GM23338 (cell line): ENCODE measurements at regions not wholly inside any gene's neighbourhood (a gene's known extent, or its start where the extent isn't known, plus 50 kb on each side); places are given as distances from the start of the nearest gene placed in this dataset.

Experiments
- ATAC-seq: fragments of 200-7000 bp; cut with Tn5 transposase; 3 replicates; pipeline ENCODE4 v1.9.1; 2020
- DNase-seq: peaks from one replicate; pipeline ENCODE4 v3.0.0-alpha.2; 2015; ENCODE audit warnings: low spot score
- H2AFZ ChIP-seq: fragments of 200-600 bp; sonication (generic); 2 replicates; pipeline ENCODE4 v1.8.0; 2016; ENCODE audit warnings: antibody characterized with exemption, mild to moderate bottlenecking, moderate library complexity
- H3F3A ChIP-seq: fragments of 200-600 bp; sonication (generic); replicated peaks from 2 replicates; pipeline ENCODE4 v1.8.0; 2017; ENCODE audit warnings: antibody characterized with exemption, mixed run types, low read depth
- H3K27ac ChIP-seq: fragments of 200-600 bp; sonication (generic); 2 replicates; pipeline ENCODE4 v1.6.1; 2016; ENCODE audit warnings: low read depth
- H3K27me3 ChIP-seq: fragments of 200-600 bp; sonication (generic); 2 replicates; pipeline ENCODE4 v1.8.0; 2016; ENCODE audit warnings: mild to moderate bottlenecking, mixed run types, moderate library complexity; ENCODE audit not compliant: insufficient read depth
- H3K36me3 ChIP-seq: fragments of 200-600 bp; sonication (generic); 2 replicates; pipeline ENCODE4 v1.8.0; 2016; ENCODE audit warnings: mild to moderate bottlenecking; ENCODE audit not compliant: insufficient read depth
- H3K4me1 ChIP-seq: fragments of 200-600 bp; sonication (generic); 2 replicates; pipeline ENCODE4 v1.8.0; 2016; ENCODE audit warnings: mild to moderate bottlenecking, moderate library complexity; ENCODE audit not compliant: insufficient read depth
- H3K4me2 ChIP-seq: fragments of 200-600 bp; sonication (generic); 2 replicates; pipeline ENCODE4 v1.7.1; 2017; ENCODE audit warnings: mixed run types
- H3K4me3 ChIP-seq: fragments of 200-600 bp; sonication (generic); 2 replicates; pipeline ENCODE4 v1.6.1; 2016; ENCODE audit warnings: mixed run types
- H3K79me2 ChIP-seq: fragments of 200-600 bp; sonication (generic); replicated peaks from 2 replicates; pipeline ENCODE4 v1.8.0; 2017; ENCODE audit warnings: mild to moderate bottlenecking; ENCODE audit not compliant: insufficient read depth
- H3K9me2 ChIP-seq: fragments of 200-600 bp; sonication (generic); 2 replicates; pipeline ENCODE4 v1.8.0; 2017; ENCODE audit not compliant: insufficient read depth
- H4K20me1 ChIP-seq: fragments of 200-600 bp; sonication (generic); replicated peaks from 2 replicates; pipeline ENCODE4 v1.8.0; 2017; ENCODE audit warnings: mild to moderate bottlenecking; ENCODE audit not compliant: insufficient read depth
- H3K27ac Mint-ChIP-seq: 2 replicates; pipeline ENCODE4 v1.8.0; 2020; ENCODE audit warnings: inconsistent platforms, mild to moderate bottlenecking, moderate library complexity, mixed read lengths
- H3K27me3 Mint-ChIP-seq: 3 replicates; pipeline ENCODE4 v1.8.0; 2022; ENCODE audit warnings: low read depth, mild to moderate bottlenecking, moderate library complexity, mixed read lengths, inconsistent platforms; ENCODE audit not compliant: insufficient read depth, poor library complexity
- H3K36me3 Mint-ChIP-seq: 3 replicates; pipeline ENCODE4 v1.8.0; 2021; ENCODE audit warnings: low read depth, mild to moderate bottlenecking, inconsistent platforms, moderate library complexity, mixed read lengths
- H3K4me1 Mint-ChIP-seq: 3 replicates; pipeline ENCODE4 v1.8.0; 2020; ENCODE audit warnings: mild to moderate bottlenecking, inconsistent platforms, mixed read lengths
- H3K4me3 Mint-ChIP-seq: 3 replicates; pipeline ENCODE4 v1.8.0; 2021; ENCODE audit warnings: moderate library complexity, mild to moderate bottlenecking, inconsistent platforms, mixed read lengths
- H3K9me3 Mint-ChIP-seq: 3 replicates; pipeline ENCODE4 v1.8.0; 2020; ENCODE audit warnings: moderate library complexity, mild to moderate bottlenecking, inconsistent platforms, mixed read lengths
- CREB1 ChIP-seq: fragments of 250-450 bp; sonication (Bioruptor Pico); IDR thresholded peaks from 2 replicates; pipeline ENCODE4 v1.5.0; 2020; ENCODE audit warnings: low read depth, mild to moderate bottlenecking, moderate library complexity
- CTCF ChIP-seq, 2 experiments: fragments of 200-600 bp in 1 of 2; sonication (generic) in 1 of 2; conservative IDR thresholded peaks; 2 replicates each; pipeline versions ENCODE4 v1.5.1 to v1.6.1; 2016 to 2017; ENCODE audit warnings: antibody characterized with exemption in 2 of 2, low read depth in 2 of 2, mild to moderate bottlenecking in 2 of 2, moderate library complexity in 1 of 2
- ETS1 ChIP-seq: IDR thresholded peaks from 2 replicates; pipeline ENCODE4 v1.6.1; 2016; ENCODE audit warnings: antibody characterized with exemption
- EZH2 ChIP-seq: fragments of 200-600 bp; sonication (generic); IDR thresholded peaks from one replicate; pipeline ENCODE4 v1.8.0; 2017; ENCODE audit warnings: antibody characterized with exemption, mild to moderate bottlenecking, low read depth; ENCODE audit not compliant: unreplicated experiment
- EZH2phosphoT487 ChIP-seq: fragments of 200-600 bp; sonication (generic); IDR thresholded peaks from one replicate; pipeline ENCODE4 v1.8.1; 2018; ENCODE audit warnings: antibody characterized with exemption; ENCODE audit not compliant: unreplicated experiment
- JUNB ChIP-seq: IDR thresholded peaks from one replicate; pipeline ENCODE4 v1.6.1; 2016; ENCODE audit warnings: antibody characterized with exemption; ENCODE audit not compliant: unreplicated experiment
- POLR2AphosphoS5 ChIP-seq: IDR thresholded peaks from 2 replicates; pipeline ENCODE4 v1.6.1; 2016; ENCODE audit warnings: antibody characterized with exemption, low read depth
- ZNF114 ChIP-seq: fragments of 250-450 bp; sonication (Bioruptor Pico); IDR thresholded peaks from 2 replicates; pipeline ENCODE4 v1.5.0; 2020; ENCODE audit warnings: mild to moderate bottlenecking, moderate library complexity
- ZNF462 ChIP-seq: fragments of 250-450 bp; sonication (Bioruptor Pico); IDR thresholded peaks from 2 replicates; pipeline ENCODE4 v1.5.0; 2020; ENCODE audit warnings: mild to moderate bottlenecking, moderate library complexity

GRCh38 chr5:96280946-96281393 is 152.1 kb downstream of the PCSK1 start (continued):
- TF ChIP-seq ZNF462 (CRISPR knock-in tag) (no peak), ZNF114 (CRISPR knock-in tag) (no peak), CREB1 (no peak), ETS1 (no peak)

- Histone ChIP-seq H3K4me2 (no peak overlapping the region), H3F3A (no peaks in the 10 kb centered on the region), H3K27me3 (no peaks in the 10 kb centered on the region), H2AFZ (no peak overlapping the region), H3K36me3 (no peaks in the 10 kb centered on the region), H3K4me3 (no peak overlapping the region), H3K4me1 (no peaks in the 10 kb centered on the region), H3K27ac (no peak overlapping the region), H4K20me1 (no peaks in the 10 kb centered on the region), H3K79me2 (no peaks in the 10 kb centered on the region), H3K9me2 (no peaks in the 10 kb centered on the region)
- H3K27me3 Mint-ChIP-seq, result peaks cover 3% of the 10 kb centered on the region
- no peaks in the 10 kb centered on the region for H3K4me1 Mint-ChIP-seq
- DNase-seq, result no peak
- no peak overlapping the region for H3K27ac Mint-ChIP-seq
- no peak for ATAC-seq
- no peaks in the 10 kb centered on the region for H3K36me3 Mint-ChIP-seq
- peaks cover 3% of the 10 kb centered on the region; the same call in 1 of the 3 replicates for H3K9me3 Mint-ChIP-seq
- H3K4me3 Mint-ChIP-seq, result no peak overlapping the region
- no peak for TF ChIP-seq EZH2
- no peak for TF ChIP-seq POLR2AphosphoS5
- TF ChIP-seq EZH2phosphoT487, result no peak
- TF ChIP-seq CTCF (conservative IDR thresholded peaks at IDR 0.05; ENCODE audit: low read depth in 2 of 2), result no peak
- no peak for TF ChIP-seq ZNF114 (CRISPR knock-in tag)
- TF ChIP-seq JUNB, result no peak
These were observed 153.1 kb downstream of the PCSK1 start for GRCh38 chr5:96279801-96280542.
